ENCODE measurements at regions not wholly inside any gene's neighbourhood (a gene's known extent, or its start where the extent isn't known, plus 50 kb on each side); places are given as distances from the start of the nearest gene placed in this dataset.

GRCh38 chr10:108434559-108435252 lies 1270.2 kb upstream of the SORCS1 start:
- H3K79me2 ChIP-seq (ENCODE audit: insufficient read depth, low read length), result no peaks in the 10 kb centered on the region
- H3K27me3 ChIP-seq (ENCODE audit: insufficient read depth, low read length), result no peaks in the 10 kb centered on the region
- no TSS peak for BruUV-seq (replicated peaks)
- no peaks in the 10 kb centered on the region for H3K4me1 ChIP-seq (ENCODE audit: control insufficient read depth in 1 of 2, insufficient read depth in 2 of 2, low read length in 2 of 2)
- DNase-seq (ENCODE audit: low read depth, low spot score), result no peak
- no peaks in the 10 kb centered on the region for H3K36me3 ChIP-seq (ENCODE audit: control insufficient read depth in 1 of 2, insufficient read depth in 2 of 2, low read length in 2 of 2)
- TF ChIP-seq ZFX (IDR thresholded peaks at IDR 0.05), result no peak
- TF ChIP-seq POLR2A (IDR thresholded peaks at IDR 0.05; ENCODE audit: borderline replicate concordance, extremely low read depth, insufficient read depth, insufficient read length), result no peak
- TF ChIP-seq EZH2phosphoT487 (IDR thresholded peaks at IDR 0.05; ENCODE audit: borderline replicate concordance), result no peak
- no peak for TF ChIP-seq JUND (IDR thresholded peaks at IDR 0.05)
- TF ChIP-seq SIN3A (IDR thresholded peaks at IDR 0.05; ENCODE audit: low read depth), result no peak
- no peak for TF ChIP-seq SP1 (IDR thresholded peaks at IDR 0.05; ENCODE audit: low read depth)
- TF ChIP-seq POLR2AphosphoS5 (IDR thresholded peaks at IDR 0.05; ENCODE audit: low read depth, low read length), result no peak
- TF ChIP-seq, protein P1, sequence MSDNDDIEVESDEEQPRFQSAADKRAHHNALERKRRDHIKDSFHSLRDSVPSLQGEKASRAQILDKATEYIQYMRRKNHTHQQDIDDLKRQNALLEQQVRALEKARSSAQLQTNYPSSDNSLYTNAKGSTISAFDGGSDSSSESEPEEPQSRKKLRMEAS (IDR thresholded peaks at IDR 0.05), result no peak
- no peak for TF ChIP-seq CBX3 (IDR thresholded peaks at IDR 0.05; ENCODE audit: low read depth)
- TF ChIP-seq RAD21 (IDR thresholded peaks at IDR 0.05; ENCODE audit: low read depth), result no peak
- no peak for TF ChIP-seq EZH2 (IDR thresholded peaks at IDR 0.05)
- no peak for TF ChIP-seq EGR1 (IDR thresholded peaks at IDR 0.05; ENCODE audit: low read depth)
- no peak for TF ChIP-seq ZNF274 (IDR thresholded peaks at IDR 0.05; ENCODE audit: low read depth, low read length)
- TF ChIP-seq CEBPB (IDR thresholded peaks at IDR 0.05; ENCODE audit: low read depth), result no peak
- TF ChIP-seq SRF (IDR thresholded peaks at IDR 0.05; ENCODE audit: low read depth), result no peak
- TF ChIP-seq YY1 (IDR thresholded peaks at IDR 0.05; ENCODE audit: extremely low read depth, insufficient replicate concordance, low read depth, low read length), result no peak
- H3K4me2 ChIP-seq (ENCODE audit: low read length), result no peak overlapping the region
- H3K9me3 ChIP-seq (ENCODE audit: control insufficient read depth in 1 of 2, insufficient read depth in 1 of 2, low read depth in 1 of 2, low read length in 2 of 2), result peaks cover 17 to 29% of the 10 kb centered on the region in 2 experiments; a peak in 3 of 4 replicates
- H4K20me1 ChIP-seq (ENCODE audit: insufficient read depth), result no peaks in the 10 kb centered on the region
- POLR2A ChIA-PET, result no interaction called here
- no peak overlapping the region for H3K4me3 ChIP-seq (replicated peaks in 1 of 2; ENCODE audit: low read depth in 1 of 2, low read length in 2 of 2)
- RAD21 ChIA-PET (ENCODE audit: low non-redundant PET in 1 of 2, low total read pairs in 2 of 2, uncharacterized antibody in 2 of 2, unreplicated experiment in 2 of 2), result no interaction called here
- H3K9me2 ChIP-seq (ENCODE audit: insufficient read depth), result no peaks in the 10 kb centered on the region
- intact Hi-C loops (cut with micrococcal nuclease), result no loop called here
- no peak for ATAC-seq
- CTCF ChIA-PET, result no interaction called here
- no peak overlapping the region for H3K27ac ChIP-seq (ENCODE audit: low read depth, low read length)
- H3K9ac ChIP-seq (ENCODE audit: low read length), result no peak overlapping the region
- no peak overlapping the region for H2AFZ ChIP-seq (ENCODE audit: low read depth, low read length, poor library complexity, severe bottlenecking)

Measured in HCT116 (cell line).